GM12891 (cell line): ENCODE measurements at regions not wholly inside any gene's neighbourhood (a gene's known extent, or its start where the extent isn't known, plus 50 kb on each side); places are given as distances from the start of the nearest gene placed in this dataset.

Experiments used
- PAX5 ChIP-seq: IDR thresholded peaks from 2 replicates; pipeline ENCODE4 v1.6.1; 2011; ENCODE audit warnings: low read length, moderate library complexity, mild to moderate bottlenecking; ENCODE audit not compliant: insufficient read depth, severe bottlenecking
- SPI1 ChIP-seq: IDR thresholded peaks from 2 replicates; pipeline ENCODE4 v1.6.1; 2011; ENCODE audit warnings: low read depth, low read length, control low read depth

DNA sequence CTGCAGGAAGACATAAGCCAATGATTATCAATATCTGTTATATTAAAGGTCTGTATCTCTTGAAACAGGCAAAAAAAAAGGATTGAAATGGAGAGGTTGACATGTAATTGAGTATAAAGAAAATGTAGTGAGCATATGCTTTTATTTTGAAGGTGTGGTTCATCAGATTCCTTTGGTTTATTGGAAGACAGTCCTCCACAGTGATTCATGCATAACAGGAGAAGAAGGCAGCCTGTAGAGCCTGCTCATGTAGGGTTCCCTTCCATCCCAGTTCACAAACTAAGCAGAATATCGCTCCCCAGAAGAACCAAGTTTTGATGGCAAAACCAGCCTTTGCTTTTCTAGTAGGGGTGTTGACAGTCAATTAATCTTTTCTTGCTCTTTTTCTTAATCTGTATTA lies 1016.8 kb upstream of the ADGRL4 start:
- TF ChIP-seq SPI1 (no peak), PAX5 (no peak)
